HG03139 (cell line): ENCODE measurements at regions not wholly inside any gene's neighbourhood (a gene's known extent, or its start where the extent isn't known, plus 50 kb on each side); places are given as distances from the start of the nearest gene placed in this dataset.

ENCODE experiments used
- ATAC-seq: cut with Tn5 transposase; IDR thresholded peaks from one replicate; pipeline ENCODE4 v1.9.1; 2021; ENCODE audit not compliant: unreplicated experiment

GRCh38 chr3:18648159-18648558 is 223.0 kb upstream of the SATB1 start:
- no peak for ATAC-seq

DNA sequence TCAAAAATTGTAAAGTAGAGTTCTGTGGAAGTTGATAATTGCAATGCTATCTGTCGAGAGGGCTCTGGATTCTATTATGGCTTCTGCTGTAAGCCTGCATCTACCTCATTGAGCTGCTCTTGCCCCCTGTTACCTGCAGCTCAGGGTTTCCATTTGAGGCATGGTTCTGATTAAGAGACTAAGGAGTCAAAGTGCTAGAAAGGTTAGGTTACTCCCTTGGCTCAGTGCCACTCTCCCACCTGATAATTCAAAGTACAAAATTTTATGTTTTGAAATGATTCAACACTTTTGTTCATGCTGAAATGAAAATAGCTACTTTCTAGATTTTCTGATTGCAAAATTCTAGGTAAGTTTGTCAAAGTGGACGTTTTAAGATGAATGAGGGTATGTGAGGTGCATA is 220.5 kb upstream of the SATB1 start:
- no peak for ATAC-seq

GRCh38 chr3:18643281-18643680 is 218.1 kb upstream of the SATB1 start:
- no peak for ATAC-seq

DNA sequence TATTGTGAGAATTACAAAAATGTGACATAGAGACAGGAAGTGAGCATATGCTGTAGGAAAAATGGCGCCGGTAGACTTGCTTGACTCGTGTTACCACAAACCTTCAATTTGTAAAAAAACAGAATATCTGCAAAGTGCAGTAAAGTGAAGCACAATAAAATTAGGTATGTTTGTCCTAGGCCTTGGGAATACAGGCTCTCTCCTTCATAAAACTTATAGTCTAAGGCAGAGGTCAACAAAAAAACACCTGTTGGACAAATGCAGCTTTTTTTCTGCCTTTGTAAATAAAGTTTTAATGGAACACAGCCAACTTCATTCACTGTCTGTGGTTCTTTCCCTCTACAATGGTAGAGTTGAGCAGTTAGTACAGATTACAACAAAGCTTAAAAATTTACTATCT is 216.8 kb upstream of the SATB1 start:
- no peak for ATAC-seq

GRCh38 chr3:18635215-18635614 is 210.1 kb upstream of the SATB1 start:
- ATAC-seq = no peak

DNA sequence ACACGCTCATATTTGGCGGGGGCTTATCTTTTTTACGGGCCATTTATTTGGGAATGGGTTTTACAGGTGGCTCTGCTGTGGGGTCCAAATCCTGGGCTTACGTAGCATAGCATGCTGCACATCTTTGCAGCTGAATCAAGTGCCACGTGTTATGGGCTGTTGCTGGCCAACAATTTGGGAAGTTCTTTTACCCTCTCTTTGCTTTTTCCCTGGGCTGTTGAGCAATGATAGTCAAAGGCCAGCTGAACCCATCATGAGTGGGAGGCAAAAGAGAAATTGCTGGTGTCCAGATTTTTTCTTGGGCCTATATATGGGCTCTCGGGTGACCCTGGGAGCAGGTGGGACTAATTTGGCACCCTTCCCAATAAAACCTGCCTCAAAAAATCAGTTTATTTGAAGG is 209.3 kb upstream of the SATB1 start:
- no peak for ATAC-seq

GRCh38 chr3:18633002-18633401 is 207.9 kb upstream of the SATB1 start:
- ATAC-seq = no peak

GRCh38 chr3:18630295-18630694 is 205.2 kb upstream of the SATB1 start:
- ATAC-seq = no peak

DNA sequence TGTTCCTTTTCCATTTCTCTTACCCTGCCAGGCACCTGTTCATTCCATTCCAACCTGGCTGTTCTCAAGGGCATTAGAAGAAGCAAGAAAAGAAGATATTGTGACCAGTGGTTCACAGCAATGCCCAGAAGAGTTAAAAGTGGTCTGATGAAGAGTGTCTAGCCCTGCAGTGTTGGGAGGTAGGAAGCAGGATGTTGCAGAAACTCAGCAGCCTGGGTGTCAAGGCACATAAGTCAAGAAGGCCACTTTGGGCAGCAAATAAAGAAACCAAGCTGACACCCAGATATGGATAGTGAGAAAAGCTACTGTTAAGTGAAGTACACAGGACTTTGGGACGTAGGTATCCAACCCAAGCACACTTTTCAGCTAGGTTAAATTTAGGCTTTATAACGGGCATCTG is 199.9 kb upstream of the SATB1 start:
- no peak for ATAC-seq

DNA sequence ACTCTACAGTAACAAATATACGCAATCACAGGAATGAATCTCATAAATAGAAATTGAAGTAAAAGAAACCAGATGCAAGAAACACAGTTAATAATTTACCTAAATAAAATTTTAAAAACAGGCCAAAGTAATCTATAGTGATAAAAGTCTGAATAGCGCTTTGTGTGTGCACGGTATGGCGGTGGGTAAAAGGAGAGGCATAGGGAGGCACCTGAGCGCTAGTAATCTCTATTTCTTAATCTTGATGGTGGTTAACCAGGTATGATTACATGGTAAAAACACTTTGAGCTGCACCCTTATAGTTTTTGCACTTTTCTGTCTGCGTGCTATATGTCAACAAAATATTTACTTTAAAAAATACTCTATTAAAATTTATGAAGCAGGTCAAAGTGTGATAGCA is 198.1 kb upstream of the SATB1 start:
- no peak for ATAC-seq

DNA sequence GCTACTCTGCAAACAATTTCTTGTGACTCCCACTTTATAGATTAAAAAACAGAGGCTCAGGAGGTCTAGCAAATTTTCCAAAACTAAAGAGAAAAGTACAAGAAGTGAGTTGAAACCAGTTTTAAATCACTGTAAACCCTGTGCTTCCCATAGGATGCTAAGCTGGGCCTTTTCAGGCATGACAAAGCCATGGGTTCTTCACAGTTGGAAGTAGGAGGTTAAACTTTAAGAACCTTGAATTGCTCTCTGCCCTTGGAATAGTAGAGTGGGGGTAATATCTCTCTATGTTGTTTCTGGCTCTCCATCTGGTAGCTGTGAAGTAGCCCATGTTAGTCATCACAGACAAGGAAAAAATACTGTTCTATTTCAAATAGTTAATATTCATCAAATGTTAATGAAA is 193.6 kb upstream of the SATB1 start:
- ATAC-seq = no peak

DNA sequence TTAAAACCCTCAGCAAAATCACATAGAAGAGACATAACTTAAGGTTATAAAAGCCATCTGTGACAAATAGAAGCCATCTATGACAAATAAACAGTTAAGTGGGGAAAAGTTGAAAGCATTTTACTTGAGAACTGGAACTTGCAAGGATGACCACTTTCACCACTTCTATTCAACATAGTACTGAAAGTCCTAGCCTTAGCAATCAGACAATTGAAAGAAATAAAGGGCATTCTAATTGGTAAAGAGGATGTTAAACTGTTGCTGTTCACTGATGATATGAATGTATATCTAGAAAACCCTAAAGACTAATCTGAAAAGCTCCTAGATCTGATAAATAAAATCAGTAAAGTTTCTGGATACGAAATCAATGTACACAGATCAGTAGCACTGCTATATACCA is 186.9 kb upstream of the SATB1 start:
- no peak for ATAC-seq

DNA sequence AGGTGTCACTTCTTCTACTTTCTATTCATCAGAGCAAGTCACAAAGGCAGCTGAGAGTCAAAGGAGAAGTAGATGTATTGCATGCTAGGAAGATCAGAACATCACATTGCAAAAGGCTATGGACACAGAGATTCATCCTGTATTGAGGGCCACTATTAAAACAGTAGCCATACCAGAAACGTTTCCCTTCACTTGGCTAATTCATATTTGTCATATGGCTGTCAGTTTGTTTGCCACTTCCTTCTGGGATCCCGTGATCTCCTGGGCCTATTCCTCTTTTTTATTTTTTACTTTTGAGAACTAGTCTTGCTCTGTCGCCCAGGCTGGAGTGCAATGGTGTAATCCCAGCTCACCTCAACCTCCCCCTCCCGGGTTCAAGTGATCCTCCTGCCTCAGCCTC is 184.0 kb upstream of the SATB1 start:
- no peak for ATAC-seq

GRCh38 chr3:18597919-18598318 is 172.8 kb upstream of the SATB1 start:
- no peak for ATAC-seq

DNA sequence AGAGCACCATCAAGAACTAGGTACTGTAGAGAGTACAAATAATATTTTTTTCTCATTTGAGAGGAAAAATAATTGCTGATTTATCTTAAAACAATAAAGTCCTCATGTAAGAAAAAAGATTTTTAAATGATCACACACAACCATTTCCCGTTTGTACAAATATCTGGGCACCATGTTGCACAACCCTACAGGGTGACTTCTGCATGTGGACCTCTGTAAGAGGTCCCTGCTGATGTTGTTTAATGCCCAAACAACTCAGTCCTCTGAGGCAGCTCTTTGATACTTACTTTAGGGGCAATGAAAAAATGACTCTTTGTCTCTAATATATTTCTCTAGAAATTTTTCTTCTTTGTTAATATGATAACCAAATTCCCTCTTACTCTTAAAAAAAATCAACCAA is 168.1 kb upstream of the SATB1 start:
- no peak for ATAC-seq

- ATAC-seq = no peak
Observed at GRCh38 chr3:18591120-18591519, 166.0 kb upstream of the SATB1 start.

DNA sequence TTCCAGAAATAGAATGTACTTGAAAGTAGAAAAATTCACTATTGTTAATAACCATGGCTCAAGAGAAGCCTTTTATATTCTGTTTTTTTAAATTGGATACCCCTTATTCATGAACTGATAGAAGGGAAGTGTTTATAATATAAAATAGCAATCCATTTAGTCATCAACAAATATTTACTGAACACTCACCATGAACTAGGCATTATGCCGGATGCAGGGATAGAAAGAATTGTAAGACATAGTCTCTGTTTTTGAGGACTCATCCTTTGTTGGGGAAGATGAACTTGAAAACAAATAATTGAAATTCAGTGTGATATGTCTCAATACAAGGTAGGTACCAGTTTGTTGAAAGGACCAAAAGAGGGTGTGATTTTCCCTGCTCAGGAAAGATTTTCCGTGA is 160.9 kb upstream of the SATB1 start:
- ATAC-seq = no peak

DNA sequence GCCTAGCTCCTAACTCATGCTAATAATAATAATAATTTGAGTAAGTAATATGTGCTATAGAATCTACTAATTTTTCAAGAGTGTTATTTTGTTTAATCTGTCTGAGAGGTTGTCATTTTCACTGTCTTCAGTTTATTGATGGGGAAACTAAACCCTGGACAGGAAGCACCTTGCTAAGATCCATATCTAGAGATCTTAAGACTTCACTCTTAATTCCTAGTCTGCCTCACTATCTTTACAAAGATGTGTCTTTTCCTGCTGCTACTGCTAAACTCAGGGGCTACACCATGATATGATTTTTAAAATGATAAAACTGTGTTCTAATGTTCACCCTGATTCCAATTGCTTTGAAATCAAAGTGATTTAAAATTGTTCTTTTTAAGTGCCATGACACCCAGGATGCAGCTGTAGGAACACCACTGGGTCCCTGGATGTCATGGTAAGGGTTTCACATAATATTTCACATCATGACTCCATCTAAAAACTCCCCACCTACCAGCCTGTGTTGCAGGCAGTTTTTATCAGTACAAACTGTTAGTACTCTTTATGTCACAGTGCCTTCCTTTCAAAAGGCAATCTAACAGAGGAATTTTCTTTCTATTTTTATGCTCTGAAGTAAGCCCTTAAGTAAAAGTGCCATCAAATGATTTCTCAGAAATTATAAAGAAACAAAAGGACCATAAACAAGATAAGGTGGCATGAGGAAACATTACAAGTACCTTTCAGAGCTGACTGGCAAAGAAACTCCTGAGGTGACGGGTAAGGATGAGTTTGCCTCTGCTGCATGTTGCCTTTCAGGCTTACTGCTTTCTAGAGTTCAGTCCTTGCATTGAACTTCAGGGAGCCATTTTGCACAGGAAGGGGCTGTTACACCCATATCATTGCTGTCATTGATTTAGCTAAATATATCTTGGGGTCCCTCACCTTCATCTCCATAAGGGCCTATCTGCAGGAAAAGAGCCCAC is 160.1 kb upstream of the SATB1 start:
- no peak for ATAC-seq

DNA sequence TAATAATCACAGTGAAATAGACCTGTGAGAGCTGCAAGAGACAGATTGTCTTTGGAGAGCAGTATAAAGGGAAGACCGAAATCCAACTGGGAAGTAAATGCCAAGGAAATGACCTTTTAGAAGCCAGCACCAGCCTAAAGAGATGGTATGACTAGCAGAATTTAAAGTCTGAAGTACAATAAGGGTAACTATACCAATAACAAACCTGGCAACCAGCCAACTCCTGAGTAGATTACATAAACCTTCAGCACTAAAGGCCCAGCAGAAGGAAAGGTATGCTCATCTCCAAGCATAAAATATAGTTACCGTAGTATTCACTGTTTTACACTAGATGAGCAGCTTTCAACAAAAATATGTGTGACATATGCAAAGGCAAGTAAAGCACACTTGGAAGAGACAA is 155.1 kb upstream of the SATB1 start:
- no peak for ATAC-seq

DNA sequence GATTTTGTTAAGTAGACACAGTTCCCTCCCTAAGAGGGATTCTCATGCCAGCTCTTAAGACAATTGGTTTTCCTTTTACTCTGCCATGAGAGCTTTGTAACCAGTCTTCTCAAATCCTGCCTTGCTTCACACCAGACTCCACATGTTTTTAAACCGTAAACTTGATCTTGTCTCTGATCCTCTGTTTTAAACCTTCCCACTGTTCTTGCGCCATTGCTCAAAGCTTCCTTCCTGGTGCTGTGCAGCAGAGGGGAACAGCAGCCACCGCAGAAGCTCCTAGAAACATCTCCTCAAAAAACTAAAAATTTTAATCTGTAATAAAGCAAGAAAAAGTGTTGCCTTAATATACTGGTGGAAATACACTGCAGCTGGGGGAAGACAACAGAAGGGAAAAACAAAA is 154.5 kb upstream of the SATB1 start:
- no peak for ATAC-seq

DNA sequence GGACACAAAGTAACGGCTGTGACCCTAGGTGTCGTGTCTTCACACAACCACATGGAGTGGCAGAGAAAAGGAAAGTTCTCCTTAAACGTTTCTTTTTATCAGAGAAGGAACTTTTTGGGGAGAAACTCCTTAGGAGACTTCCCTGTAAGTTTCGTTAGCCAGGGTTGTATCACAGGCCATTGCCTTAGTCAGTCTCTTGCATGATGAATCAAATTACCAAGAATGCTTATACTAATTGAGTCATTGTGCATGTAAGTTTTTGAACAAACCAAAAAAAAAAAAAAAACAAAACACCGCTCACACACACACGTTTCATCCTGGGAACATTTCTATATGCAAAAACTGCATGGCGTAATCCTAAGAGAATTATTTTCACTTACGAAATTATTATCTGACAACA is 150.4 kb upstream of the SATB1 start:
- ATAC-seq = no peak

GRCh38 chr3:18572809-18573208 is 147.7 kb upstream of the SATB1 start:
- ATAC-seq = no peak

- ATAC-seq = no peak
Observed at GRCh38 chr3:18567293-18567692, 142.2 kb upstream of the SATB1 start.
